Natural killer cell treated with Interleukin-12 subunit alpha and Interleukin-12 subunit beta and Interleukin-15 and Interleukin-18, amount 100 ng/mL, for 72 hours (primary cell): ENCODE measurements at regions not wholly inside any gene's neighbourhood (a gene's known extent, or its start where the extent isn't known, plus 50 kb on each side); places are given as distances from the start of the nearest gene placed in this dataset.

Experiments
- ATAC-seq, 2 donors: fragments of 150-1000 bp; cut with Tn5 transposase in 1 of 2; sonication (Bioruptor Pico), chemical (Tn5 transposase) in 1 of 2; 2 replicates each; pipeline ENCODE4 v1.10.0; 2021
- DNase-seq: peaks from one replicate; pipeline ENCODE4 v3.0.0; 2022; ENCODE audit warnings: low spot score
- H3K27ac Mint-ChIP-seq, 2 donors: 1 replicate in 1 of 2; 2 replicates in 1 of 2; pipeline ENCODE4 v1.8.0; 2022; ENCODE audit warnings: mixed read lengths in 2 of 2, mild to moderate bottlenecking in 1 of 2, moderate library complexity in 1 of 2
- H3K27me3 Mint-ChIP-seq, 2 donors: 1 replicate in 1 of 2; 2 replicates in 1 of 2; pipeline ENCODE4 v1.8.0; 2022; ENCODE audit warnings: mixed read lengths in 2 of 2
- H3K36me3 Mint-ChIP-seq: one replicate; pipeline ENCODE4 v1.8.0; 2022; ENCODE audit warnings: mixed read lengths
- H3K4me1 Mint-ChIP-seq, 2 donors: 1 replicate in 1 of 2; 2 replicates in 1 of 2; pipeline ENCODE4 v1.8.0; 2022; ENCODE audit warnings: low read depth in 2 of 2, mixed read lengths in 2 of 2, mild to moderate bottlenecking in 1 of 2
- H3K4me3 Mint-ChIP-seq: one replicate; pipeline ENCODE4 v1.8.0; 2022; ENCODE audit warnings: mixed read lengths
- H3K9me3 Mint-ChIP-seq: 2 replicates; pipeline ENCODE4 v1.8.0; 2022; ENCODE audit warnings: mixed read lengths

GRCh38 chr5:2995667-2996066 lies 244.2 kb upstream of the IRX2 start:
- Mint-ChIP-seq H3K27me3 (no peaks in the 10 kb centered on the region), H3K4me3 (no peak overlapping the region), H3K27ac (no peak overlapping the region), H3K9me3 (peaks cover 6% of the 10 kb centered on the region), H3K36me3 (no peaks in the 10 kb centered on the region), H3K4me1 (no peaks in the 10 kb centered on the region)
- DNase-seq (no peak), ATAC-seq (no peak)

DNA sequence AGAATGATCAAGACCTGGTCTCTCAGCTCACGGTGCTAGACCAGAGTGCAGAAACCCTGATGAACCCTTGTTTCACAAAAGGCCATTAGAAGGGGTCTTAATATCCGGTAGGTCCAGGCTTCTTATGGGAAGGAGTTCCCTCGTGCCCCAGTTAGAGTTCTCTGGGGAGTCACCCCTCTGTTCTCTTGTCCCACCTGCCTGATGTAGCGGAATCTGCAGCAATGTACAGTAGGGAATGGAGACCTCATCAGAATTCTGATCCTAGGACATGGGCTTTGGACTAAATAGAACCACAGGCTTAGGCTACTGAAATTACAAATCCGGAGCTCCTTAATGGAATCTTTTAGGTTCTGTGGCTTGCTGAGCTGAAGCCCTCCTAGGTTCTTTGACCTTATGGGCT lies 243.6 kb upstream of the IRX2 start:
- Mint-ChIP-seq H3K9me3 (peaks cover 9% of the 10 kb centered on the region), H3K4me1 (no peaks in the 10 kb centered on the region), H3K27ac (no peak overlapping the region), H3K4me3 (no peak overlapping the region), H3K27me3 (no peaks in the 10 kb centered on the region), H3K36me3 (no peaks in the 10 kb centered on the region)
- DNase-seq (no peak), ATAC-seq (no peak)

- no peak overlapping the region for H3K4me3 Mint-ChIP-seq
- no peak for ATAC-seq
- H3K27ac Mint-ChIP-seq = no peak overlapping the region
- no peak for DNase-seq
- no peaks in the 10 kb centered on the region for H3K27me3 Mint-ChIP-seq
- no peaks in the 10 kb centered on the region for H3K36me3 Mint-ChIP-seq
- H3K4me1 Mint-ChIP-seq = no peaks in the 10 kb centered on the region
- H3K9me3 Mint-ChIP-seq = peaks cover 8% of the 10 kb centered on the region
Measured at GRCh38 chr5:2993771-2994170, 242.3 kb upstream of the IRX2 start.

- Mint-ChIP-seq H3K27me3 (no peaks in the 10 kb centered on the region), H3K36me3 (no peaks in the 10 kb centered on the region), H3K27ac (no peak overlapping the region), H3K4me1 (no peaks in the 10 kb centered on the region), H3K4me3 (no peak overlapping the region), H3K9me3 (peaks cover 4% of the 10 kb centered on the region)
- DNase-seq = no peak
- ATAC-seq = no peak
Measured at GRCh38 chr5:2993301-2993700, 241.8 kb upstream of the IRX2 start.

DNA sequence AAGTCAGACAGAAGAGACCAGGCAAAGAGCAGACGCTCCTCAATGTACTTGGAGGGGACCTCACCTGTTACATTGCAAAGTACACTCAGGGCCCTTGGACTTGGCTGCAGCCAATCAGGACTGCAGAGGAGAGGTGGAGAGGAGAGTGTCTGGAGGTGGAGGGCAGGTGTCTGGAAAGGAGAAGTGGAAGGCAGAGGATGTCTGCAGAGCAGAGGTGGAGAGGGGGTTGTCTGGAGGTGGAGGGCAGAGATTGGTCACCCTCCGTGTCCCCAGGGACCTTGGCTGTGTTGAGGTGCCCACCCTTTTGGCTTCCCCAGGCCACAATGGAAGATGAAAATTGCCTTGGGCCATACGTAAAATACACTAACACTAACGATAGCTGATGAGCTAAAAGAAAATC lies 241.3 kb upstream of the IRX2 start:
- ATAC-seq = no peak
- no peaks in the 10 kb centered on the region for H3K27me3 Mint-ChIP-seq
- no peaks in the 10 kb centered on the region for H3K4me1 Mint-ChIP-seq
- no peak overlapping the region for H3K4me3 Mint-ChIP-seq
- no peak for DNase-seq
- H3K9me3 Mint-ChIP-seq = peaks cover 3% of the 10 kb centered on the region
- no peak overlapping the region for H3K27ac Mint-ChIP-seq
- no peaks in the 10 kb centered on the region for H3K36me3 Mint-ChIP-seq

DNA sequence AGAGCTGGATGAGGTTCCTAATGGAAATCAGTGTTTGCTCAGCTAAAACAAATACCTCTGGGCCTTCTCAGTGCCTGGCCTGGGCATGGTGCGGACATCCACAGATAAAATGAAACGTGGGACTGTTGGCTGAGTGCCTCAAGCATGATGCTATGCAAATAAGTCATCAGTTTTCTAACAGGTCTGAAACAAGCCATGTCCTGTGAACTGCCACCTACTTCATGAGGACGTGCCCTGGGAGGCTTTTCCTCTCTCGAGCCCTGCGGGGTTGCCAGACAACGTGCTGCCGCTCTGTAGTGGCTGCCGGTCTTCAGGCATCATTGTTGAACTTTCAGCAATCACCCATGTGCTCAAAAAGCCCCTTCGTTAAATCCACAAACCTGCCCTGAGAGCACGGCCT lies 240.4 kb upstream of the IRX2 start:
- ATAC-seq = no peak
- H3K9me3 Mint-ChIP-seq = peaks cover 4% of the 10 kb centered on the region
- H3K4me1 Mint-ChIP-seq = no peaks in the 10 kb centered on the region
- H3K36me3 Mint-ChIP-seq = no peaks in the 10 kb centered on the region
- no peak overlapping the region for H3K27ac Mint-ChIP-seq
- H3K27me3 Mint-ChIP-seq = no peaks in the 10 kb centered on the region
- DNase-seq = no peak
- H3K4me3 Mint-ChIP-seq = no peak overlapping the region

- Mint-ChIP-seq H3K9me3 (peaks cover 8% of the 10 kb centered on the region), H3K4me3 (no peak overlapping the region), H3K36me3 (no peaks in the 10 kb centered on the region), H3K4me1 (no peaks in the 10 kb centered on the region), H3K27me3 (no peaks in the 10 kb centered on the region), H3K27ac (no peak overlapping the region)
- DNase-seq = no peak
- ATAC-seq = no peak
Measured at GRCh38 chr5:2989517-2989916, 238.0 kb upstream of the IRX2 start.

DNA sequence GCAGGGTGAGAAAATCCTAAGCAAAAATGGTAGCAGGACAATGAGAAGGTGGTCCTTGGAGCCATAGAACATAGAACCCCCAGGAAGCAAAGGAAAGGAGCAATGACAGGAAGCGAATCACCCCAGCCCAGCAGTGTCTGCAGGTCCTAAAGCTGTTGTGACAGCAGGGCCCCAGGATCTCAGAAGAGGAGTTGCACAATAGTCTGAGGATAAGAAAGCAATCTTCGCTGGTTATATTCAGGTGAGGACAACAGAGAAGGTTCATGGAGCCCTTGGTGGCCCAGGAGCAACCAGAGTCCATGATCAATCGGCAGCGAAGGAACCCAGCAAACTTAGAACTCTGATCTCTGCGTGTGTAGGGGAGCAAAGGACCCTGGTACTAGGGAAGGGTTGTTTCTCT lies 234.8 kb upstream of the IRX2 start:
- peaks cover 4% of the 10 kb centered on the region for H3K36me3 Mint-ChIP-seq
- ATAC-seq (no peak), DNase-seq (no peak)
- no peaks in the 10 kb centered on the region for H3K27me3 Mint-ChIP-seq
- H3K27ac Mint-ChIP-seq = no peak overlapping the region
- no peak overlapping the region for H3K4me3 Mint-ChIP-seq
- peaks cover 9% of the 10 kb centered on the region for H3K9me3 Mint-ChIP-seq
- H3K4me1 Mint-ChIP-seq = no peaks in the 10 kb centered on the region

GRCh38 chr5:2985718-2986117 lies 234.2 kb upstream of the IRX2 start:
- peaks cover 4% of the 10 kb centered on the region for H3K36me3 Mint-ChIP-seq
- H3K27ac Mint-ChIP-seq = no peak overlapping the region
- H3K9me3 Mint-ChIP-seq = peaks cover 9% of the 10 kb centered on the region
- no peaks in the 10 kb centered on the region for H3K27me3 Mint-ChIP-seq
- no peak for ATAC-seq
- H3K4me3 Mint-ChIP-seq = no peak overlapping the region
- DNase-seq = no peak
- H3K4me1 Mint-ChIP-seq = no peaks in the 10 kb centered on the region

GRCh38 chr5:2983583-2984300 lies 232.3 kb upstream of the IRX2 start:
- no peaks in the 10 kb centered on the region for H3K4me1 Mint-ChIP-seq
- DNase-seq = no peak
- peaks cover 4% of the 10 kb centered on the region for H3K36me3 Mint-ChIP-seq
- no peaks in the 10 kb centered on the region for H3K27me3 Mint-ChIP-seq
- ATAC-seq = peak in 1 of 2 donors; percentile 17
- H3K27ac Mint-ChIP-seq = no peak overlapping the region
- H3K4me3 Mint-ChIP-seq = no peak overlapping the region
- peaks cover 6% of the 10 kb centered on the region for H3K9me3 Mint-ChIP-seq

- Mint-ChIP-seq H3K9me3 (peaks cover 11% of the 10 kb centered on the region), H3K4me3 (no peak overlapping the region), H3K36me3 (peaks cover 4% of the 10 kb centered on the region), H3K27me3 (no peaks in the 10 kb centered on the region), H3K27ac (no peak overlapping the region), H3K4me1 (no peaks in the 10 kb centered on the region)
- ATAC-seq (no peak), DNase-seq (no peak)
Measured at GRCh38 chr5:2981652-2982051, 230.2 kb upstream of the IRX2 start.

DNA sequence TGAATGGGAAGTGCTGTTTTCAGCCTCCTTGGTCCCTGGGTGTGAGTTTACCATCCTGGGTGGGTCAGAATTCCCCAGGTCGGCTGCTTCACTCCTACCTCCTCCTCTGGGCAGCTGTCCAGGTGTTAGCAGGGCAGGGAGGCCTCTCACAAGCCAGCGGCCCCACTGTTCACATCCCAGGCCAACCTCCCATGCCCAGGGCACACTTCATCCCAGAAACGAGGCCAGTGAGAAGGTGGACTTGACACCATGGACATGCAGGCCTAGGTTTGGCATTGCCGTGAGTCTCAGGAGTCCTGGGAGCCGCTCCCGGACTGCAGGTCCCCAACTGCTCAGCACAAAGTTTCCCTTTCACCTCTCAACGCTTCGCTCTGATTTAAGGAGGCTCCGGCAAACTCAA lies 229.6 kb upstream of the IRX2 start:
- peaks cover 16% of the 10 kb centered on the region for H3K9me3 Mint-ChIP-seq
- no peaks in the 10 kb centered on the region for H3K4me1 Mint-ChIP-seq
- no peak for DNase-seq
- no peak overlapping the region for H3K27ac Mint-ChIP-seq
- no peak overlapping the region for H3K4me3 Mint-ChIP-seq
- no peak for ATAC-seq
- peaks cover 4% of the 10 kb centered on the region for H3K36me3 Mint-ChIP-seq
- H3K27me3 Mint-ChIP-seq = no peaks in the 10 kb centered on the region

DNA sequence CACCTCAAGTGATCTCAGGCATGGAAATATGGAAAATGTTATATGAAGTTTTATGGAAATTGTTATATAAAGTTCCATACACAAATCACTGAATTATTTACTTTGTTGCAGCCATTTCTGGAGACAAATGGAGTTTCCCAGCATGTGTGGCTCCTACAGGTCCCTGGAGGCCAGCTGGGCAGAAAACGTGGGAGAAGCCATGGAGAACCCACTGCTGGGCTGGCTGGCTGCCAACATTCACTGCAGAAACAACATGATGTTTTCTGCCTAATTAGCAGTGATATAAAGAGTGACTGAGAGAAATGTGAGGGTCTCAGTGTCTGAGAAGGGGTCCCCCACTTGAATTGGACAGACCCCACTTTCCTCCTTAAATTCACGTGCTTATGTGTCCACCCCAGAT lies 208.8 kb upstream of the IRX2 start:
- Mint-ChIP-seq H3K36me3 (peaks cover 7% of the 10 kb centered on the region), H3K27me3 (no peaks in the 10 kb centered on the region), H3K27ac (no peak overlapping the region), H3K4me1 (no peaks in the 10 kb centered on the region), H3K4me3 (no peak overlapping the region), H3K9me3 (peaks cover 16% of the 10 kb centered on the region)
- no peak for ATAC-seq
- no peak for DNase-seq

- no peaks in the 10 kb centered on the region for H3K4me1 Mint-ChIP-seq
- H3K9me3 Mint-ChIP-seq = peaks cover 18% of the 10 kb centered on the region
- H3K27me3 Mint-ChIP-seq = no peaks in the 10 kb centered on the region
- DNase-seq (no peak), ATAC-seq (no peak)
- peaks cover 7% of the 10 kb centered on the region for H3K36me3 Mint-ChIP-seq
- H3K27ac Mint-ChIP-seq = no peak overlapping the region
- H3K4me3 Mint-ChIP-seq = no peak overlapping the region
Measured at GRCh38 chr5:2958976-2959375, 207.5 kb upstream of the IRX2 start.

GRCh38 chr5:2948875-2949274 lies 197.4 kb upstream of the IRX2 start:
- Mint-ChIP-seq H3K27me3 (no peaks in the 10 kb centered on the region), H3K36me3 (no peaks in the 10 kb centered on the region), H3K4me1 (no peaks in the 10 kb centered on the region), H3K27ac (no peak overlapping the region), H3K4me3 (no peak overlapping the region), H3K9me3 (peaks cover 14% of the 10 kb centered on the region)
- ATAC-seq = no peak
- DNase-seq = no peak
